Non-pigmented ciliary epithelial cell (primary cell): ENCODE measurements at regions not wholly inside any gene's neighbourhood (a gene's known extent, or its start where the extent isn't known, plus 50 kb on each side); places are given as distances from the start of the nearest gene placed in this dataset.
A peak's percentile ranks its signal among the peaks of the same experiment; 100 is the strongest.

Source experiments
- DNase-seq: peaks from one replicate; pipeline ENCODE4 v3.0.0-alpha.2; 2010; ENCODE audit warnings: low read depth

DNA sequence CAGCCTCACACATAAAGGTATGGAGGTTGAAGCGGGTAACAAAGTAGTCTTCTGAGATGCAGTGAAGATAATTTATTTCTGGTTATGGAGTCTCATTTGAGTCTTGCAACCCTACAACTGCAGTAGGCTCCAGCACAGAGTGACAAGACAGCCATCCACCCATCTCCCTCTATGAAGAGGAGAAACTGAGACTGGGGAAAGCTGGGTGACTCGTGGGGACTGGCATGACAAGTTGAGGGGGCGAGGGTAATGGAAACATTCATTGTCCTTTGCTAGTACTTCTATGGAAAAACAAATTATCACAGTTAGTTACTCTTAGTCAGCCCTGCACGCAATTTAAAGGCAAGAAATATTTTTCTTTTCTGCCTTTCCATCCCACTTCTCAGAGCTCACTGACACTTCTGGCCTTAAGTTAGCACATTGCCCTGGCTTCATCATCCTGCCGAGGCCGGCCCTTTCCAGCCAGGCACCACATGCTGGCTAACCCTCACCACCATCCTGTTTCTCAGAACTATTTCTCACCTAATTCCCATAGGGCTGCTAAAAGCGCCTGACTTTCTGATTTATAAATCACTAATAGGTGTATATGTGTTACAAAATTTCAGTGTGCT lies 361.1 kb downstream of the ETS1 start:
- no peak for DNase-seq

DNA sequence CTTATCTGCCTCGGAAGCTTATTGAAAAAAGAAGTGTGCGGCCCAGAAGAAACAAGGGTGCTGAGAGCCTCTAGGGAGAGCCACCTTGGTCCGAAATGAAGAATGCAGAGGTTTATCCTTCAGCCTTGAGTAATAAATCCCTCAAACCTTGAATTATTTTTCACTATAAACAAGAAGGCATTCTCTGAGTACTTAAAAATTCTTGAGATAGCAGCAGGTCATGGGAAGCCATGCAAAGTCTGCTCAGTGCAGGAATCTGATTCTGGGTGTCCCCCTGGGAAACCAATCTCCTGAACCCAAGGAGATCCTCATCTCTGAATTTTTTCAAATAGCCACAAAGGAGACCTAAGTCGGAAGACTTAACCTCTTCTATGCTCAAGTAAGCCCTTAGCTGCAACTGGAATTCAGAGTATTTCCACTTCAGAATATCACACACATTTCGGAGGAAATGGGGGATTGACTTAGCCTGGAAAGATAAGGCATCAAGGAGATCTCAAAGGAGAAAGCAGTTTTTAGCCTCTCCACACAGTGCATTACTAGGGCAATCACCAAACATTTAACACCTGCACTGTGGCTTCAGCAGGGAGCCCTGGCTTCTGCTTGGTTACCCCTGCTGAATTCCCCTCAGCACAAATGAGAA lies 365.0 kb downstream of the ETS1 start:
- no peak for DNase-seq

DNA sequence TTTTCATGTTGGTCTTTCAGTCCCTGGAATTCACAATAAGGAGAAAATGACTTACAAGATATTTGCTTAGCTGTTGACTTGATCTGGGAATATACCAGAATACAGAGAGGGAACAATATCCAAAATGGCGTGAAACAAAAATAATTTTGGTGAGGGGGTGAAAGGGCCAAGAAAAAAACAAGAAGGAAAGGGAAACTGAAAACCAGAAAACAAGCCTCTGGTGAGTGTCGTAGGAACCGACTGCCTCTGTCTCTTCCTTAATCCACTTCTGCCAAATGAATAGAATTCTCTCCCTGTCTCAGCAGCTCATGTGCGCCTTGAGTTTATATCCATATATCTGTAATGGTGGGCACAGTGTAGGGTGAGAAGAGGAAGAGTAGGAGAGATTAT lies 367.6 kb downstream of the ETS1 start:
- no peak for DNase-seq

DNA sequence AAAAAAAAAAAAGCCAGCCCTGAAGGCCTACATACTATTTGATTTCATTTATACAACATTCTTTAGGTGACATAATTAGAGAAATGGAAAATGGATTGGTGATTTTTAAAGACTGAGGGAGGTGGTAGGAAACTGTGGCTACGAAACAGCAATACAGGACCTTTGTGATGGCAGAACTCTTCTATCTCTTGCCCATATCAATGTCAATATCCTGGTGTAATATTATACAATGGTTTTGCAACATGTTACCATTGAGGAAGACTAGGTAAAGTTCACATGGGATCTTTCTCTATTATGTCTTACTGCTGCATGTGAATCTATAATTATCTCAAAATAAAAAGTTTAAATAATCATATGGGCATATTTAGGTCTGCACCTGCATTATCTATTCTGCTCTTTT lies 371.2 kb downstream of the ETS1 start:
- no peak for DNase-seq

DNA sequence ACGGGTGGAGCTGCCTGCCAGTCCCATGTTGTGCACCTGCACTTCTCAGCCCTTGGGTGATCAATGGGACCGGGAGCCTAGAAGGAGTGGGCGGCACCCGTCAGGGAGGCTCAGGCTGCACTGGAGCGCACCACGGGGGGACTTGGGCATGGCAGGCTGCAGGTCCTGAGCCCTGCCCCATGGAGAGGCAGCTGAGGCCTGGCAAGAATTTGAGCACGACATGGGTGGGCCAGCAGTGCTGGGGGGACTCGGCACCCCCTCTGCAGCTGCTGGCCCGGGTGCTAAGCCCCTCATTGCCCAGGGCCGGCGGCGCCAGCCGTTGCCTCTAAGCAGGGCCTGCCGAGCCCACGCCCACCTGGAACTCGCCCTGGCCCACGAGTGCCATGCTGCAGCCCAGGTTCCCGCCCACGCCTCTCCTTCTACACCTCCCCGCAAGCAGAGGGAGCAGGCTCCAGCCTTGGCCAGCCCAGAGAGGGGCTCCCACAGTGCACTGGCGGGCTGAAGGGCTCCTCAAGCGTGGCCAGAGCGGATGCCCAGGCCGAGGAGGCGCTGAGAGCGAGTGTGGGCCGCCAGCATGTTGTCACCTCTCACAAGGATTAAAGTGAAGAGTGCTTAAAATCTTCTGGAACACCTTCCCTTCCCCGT lies 372.0 kb downstream of the ETS1 start:
- DNase-seq: no peak

DNA sequence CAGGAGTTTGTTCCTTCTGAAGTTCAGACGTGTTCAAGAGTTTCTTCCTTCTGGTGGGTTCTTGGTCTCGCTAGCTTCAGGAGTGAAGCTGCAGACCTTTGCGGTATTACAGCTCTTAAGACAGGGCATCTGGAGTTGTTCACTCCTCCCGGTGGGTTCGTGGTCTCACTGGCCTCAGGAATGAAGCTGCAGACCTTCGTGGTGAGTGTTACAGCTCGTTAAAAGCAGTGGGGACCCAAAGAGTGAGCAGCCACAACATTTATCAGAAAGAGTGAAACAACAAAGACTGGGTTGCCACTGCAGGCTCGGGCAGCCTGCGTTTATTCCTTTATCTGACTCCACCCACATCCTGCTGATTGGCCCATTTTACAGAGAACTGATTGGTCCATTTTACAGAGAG lies 373.1 kb downstream of the ETS1 start:
- DNase-seq: no peak

DNA sequence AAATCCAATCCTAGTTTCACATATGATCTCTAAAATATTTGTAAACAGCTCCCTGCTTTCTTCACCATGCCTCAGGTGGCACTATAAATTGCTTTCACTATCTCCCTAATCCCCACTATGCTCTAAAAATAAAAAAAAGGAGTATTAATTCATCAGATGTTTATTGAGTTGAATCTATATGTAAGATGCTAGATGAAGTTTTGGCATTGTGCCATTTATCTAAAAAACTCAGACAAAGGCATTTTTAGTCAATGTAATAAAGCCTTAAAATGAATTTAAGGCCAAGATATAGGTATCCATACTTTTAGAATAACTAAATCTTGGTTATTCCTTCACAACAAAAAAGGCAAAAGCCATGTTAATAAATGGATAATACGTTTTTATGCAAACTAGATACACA lies 373.9 kb downstream of the ETS1 start:
- no peak for DNase-seq

DNA sequence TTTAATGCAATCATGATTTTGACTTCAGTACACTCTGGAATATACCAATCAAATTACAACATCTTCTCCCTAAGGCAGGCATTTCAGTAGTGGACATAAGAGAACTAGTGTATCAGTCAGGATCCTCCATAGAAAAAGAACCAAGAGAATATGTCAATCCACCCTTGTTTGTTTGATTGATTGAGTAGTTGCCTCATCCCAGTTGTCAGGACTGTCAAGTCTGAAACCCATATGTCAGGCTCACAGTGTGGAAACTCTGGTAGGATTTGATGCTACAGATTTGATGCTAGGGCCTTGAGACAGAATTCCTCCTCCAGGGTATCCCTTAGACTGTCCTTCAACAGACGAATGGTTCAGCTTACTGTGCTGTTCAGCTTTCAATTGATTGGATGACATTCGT lies 375.0 kb downstream of the ETS1 start:
- no peak for DNase-seq

DNA sequence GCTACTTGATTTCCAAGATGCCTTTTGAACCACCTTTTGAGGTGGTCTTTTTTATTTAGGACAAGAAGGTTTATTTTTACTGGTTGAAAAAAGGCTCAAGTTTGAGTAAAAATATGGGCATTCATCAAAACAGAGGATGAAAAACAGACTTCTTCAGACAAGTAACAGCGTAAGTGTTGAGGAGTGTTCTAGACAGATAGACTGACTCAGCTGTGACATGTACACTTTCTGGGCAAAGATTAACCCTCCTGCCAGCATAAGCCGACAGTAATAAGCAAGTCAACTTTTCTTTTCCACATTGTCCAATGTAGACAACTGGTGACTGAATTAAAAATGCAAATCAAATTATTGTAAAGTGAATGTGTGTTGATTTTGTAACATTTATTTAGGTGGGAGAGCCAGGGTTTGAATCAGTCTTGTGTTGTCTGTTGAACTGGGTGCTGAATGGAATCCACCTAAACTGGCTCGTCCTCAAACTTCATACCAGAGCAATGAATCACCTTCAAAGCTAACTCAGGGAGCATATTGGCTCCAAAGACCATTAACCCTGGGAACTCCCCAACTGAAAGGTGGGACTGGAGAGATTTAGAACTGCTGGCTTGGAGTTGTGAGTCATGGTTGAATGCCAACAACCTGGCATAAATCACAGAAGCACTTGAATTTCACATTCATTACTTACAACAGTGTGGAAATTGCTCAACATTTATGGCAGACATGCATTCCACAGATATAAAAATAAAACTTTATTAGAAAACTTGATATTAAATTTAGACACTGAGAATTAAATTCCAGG lies 377.0 kb downstream of the ETS1 start:
- peak; percentile 94 for DNase-seq

DNA sequence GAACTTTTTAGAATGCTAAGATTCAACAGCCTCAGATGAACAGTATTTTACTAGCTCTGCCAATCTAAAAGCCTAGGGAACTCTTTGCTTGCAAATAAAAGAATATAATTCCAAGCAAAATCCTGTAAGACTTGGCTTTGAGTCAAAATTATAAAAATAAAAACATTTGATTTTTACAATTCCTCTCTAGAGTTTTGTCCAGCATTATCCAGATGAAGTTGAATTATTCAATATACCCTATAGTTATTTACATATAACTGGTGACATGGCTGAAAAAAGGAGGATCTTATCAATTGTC lies 378.3 kb downstream of the ETS1 start:
- no peak for DNase-seq

DNA sequence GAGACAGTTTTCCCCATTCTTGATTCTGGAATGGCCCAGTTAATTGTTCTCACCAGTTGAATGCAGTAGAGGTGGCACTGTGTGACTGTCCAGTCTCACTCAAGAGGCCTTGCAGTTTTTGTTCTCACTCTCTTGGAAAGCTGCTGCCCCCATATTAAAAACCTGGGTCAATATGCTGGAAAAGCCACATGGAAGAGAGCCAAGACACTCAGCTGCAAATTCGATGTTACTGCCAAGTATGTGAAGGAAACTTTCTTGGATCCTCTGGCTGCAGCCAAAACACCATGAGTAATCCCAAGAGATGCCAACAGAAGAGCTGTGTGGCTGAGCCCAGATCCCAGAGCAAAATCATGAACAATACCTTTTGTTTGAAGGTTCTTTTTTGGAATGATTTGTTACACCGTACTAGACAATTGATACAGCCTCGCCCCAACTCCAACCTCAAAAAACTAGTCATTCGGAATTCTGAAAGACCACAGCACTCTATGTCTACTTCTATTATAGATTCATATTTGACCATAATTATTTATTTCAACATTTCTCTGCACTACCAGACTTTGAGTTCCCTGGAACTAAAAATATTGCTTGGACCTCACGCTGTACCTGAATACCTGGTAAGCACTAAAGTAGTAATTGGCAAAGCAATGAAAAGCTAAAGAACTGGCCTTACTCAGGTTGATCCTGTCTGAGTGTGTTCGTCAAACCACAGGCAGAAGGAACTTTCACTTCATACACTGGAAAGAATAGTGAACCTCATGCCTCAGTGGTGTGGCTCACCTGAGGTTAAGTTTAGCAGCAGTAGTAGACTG lies 378.8 kb downstream of the ETS1 start:
- peak; percentile 85 for DNase-seq

DNA sequence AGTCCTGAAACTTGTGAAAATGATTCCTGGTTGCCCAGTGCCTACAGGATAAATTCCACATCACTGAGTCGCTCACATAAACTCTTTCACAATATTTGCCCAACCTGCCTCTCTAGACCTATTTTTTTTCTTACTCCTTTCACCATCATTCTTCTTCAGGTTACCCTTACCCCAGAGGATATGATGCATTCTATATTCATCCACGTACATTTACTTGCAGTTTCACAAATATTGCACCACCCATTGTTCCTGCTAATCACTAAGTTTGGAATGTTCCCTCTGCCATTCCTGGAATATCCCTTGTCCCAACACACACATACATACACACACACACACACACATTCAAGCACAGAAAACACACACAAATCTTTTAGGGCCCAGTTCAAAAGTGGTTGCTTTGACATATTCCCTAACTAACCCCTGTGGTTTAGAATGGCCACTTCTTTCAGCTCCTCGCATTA lies 379.5 kb downstream of the ETS1 start:
- peak; percentile 91 for DNase-seq

DNA sequence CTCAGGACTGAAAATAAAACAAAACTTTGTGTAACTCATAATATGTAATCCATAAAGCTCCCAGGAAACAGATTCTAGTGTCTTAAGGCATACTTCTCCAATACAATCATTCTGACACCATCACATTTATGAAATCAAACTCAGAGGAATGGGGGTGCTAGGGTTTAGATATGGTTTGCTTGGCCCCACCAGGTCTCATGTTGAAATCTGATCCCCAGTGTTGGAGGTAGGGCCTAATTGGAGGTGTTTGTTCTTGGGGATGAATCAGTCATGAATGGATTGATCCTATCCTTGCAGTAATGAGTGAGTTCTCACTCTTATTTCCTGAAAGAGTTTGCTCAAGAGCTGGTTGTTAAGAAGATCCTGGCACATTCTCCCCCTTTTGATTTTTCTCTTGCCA lies 380.9 kb downstream of the ETS1 start:
- DNase-seq: no peak

DNA sequence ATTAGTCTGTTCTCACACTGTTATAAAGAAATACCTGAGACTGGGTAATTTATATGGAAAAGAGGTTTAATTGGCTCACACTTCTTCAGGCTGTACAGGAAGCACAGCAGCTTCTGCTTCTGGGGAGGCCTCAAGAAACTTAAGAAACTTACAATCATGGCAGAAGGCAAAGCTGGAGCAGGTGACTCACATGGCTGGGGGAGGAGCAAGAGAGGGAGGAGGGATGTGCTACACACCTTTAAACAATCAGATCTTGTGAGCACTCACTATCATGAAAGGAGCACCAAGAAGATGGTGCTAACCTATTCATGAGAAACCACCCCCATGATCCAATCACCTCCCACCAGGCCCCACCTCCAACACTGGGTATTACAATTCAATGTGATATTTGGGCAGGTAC lies 381.6 kb downstream of the ETS1 start:
- no peak for DNase-seq

DNA sequence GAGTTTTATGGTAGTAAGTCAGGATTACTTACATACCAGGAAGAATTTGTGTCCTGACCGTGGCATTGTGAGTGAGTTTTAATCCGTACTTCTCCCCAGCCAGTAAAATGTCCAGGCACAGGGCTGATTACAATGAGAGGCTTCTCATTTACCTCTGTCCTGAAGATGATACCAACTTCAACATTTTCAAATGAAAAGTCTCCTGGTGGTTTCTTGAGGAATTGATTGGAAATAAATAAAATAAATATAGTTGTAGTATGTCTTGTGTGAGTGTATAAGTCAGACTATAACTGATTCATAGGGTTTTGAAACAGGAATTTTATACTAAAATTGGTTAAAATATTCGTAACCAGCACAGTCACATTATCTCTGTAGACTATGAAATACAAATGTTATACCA lies 382.5 kb downstream of the ETS1 start:
- DNase-seq: no peak

DNA sequence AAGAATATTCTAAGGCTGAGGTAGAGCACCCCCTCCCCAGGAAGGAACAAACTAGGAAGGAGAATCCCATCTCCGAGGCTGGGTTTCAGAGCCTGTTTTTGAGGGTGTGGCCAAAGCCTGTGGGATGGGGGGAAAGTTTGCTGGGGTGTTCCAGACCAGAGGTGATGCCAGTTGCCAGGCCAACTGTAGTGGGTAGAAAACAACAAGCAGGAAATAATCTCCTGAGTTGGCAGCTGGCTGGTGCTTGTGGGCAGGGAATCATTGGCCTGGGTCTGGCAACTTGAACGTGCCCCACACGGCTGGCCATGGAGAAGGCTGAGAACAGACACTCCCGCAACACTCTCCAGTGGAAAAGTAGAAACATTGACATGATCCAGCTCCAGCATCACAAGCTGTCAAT lies 385.6 kb downstream of the ETS1 start:
- no peak for DNase-seq

DNA sequence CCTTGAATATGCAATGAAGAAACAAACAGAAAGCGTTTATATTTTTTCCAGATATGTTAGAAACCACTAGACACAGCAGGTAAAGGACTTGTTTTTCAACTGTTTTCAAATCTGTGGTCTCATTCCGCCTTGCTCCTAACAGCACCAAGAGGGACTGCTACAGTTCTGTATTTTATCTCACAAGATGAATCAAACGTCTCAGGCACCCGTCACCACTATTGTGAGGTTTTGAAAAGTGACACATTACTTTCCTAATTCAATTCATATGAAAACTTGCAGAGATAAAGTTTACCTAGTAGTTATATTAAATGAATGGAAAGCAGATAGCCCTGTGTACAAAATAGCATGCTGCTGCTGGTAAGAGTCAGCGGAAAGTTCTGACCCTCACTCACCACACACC lies 386.3 kb downstream of the ETS1 start:
- DNase-seq: no peak

DNA sequence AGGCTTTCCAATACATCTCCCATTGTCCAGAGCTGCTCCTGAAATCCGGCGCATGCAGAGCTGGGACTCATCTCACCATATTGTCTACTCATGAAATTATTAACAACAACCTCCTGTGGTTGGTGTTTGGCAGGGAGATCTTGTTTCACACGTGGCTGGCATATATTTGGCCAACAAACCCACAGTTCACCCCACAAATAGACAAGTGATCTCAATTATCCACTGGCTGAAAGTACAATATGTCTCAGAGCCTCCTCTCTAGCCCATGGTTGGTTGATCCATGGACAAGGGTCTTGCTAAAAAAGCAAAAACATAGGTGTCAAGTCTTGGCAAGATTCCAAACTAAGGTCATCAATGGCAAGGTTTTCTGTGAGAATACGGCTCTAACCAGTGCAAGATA lies 386.9 kb downstream of the ETS1 start:
- DNase-seq: no peak

DNA sequence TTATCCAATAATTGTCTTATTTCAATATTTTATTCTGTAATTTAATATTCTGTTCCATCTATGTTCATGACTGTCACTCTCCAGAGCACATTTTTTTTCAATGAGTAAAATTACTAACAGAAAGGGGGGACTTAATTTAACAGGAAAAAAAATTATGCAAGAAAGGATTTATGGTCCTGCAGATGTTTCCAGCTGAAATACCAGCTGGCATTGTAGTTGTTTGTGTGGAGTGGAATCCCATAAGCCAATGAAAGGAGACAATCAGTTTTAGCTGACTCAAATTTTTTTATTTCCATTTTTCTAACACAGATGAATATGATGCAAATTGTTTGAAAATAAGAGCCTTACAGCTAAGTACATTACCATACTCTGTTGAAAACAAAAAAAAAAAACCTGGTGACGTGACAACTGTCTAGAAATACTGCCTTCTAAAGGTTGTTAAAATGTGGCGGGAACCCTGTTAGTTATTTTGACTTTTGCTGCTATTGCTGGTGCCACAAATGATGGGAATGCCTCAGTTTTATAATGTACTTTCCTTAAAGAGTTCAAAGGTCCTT lies 389.1 kb downstream of the ETS1 start:
- no peak for DNase-seq

DNA sequence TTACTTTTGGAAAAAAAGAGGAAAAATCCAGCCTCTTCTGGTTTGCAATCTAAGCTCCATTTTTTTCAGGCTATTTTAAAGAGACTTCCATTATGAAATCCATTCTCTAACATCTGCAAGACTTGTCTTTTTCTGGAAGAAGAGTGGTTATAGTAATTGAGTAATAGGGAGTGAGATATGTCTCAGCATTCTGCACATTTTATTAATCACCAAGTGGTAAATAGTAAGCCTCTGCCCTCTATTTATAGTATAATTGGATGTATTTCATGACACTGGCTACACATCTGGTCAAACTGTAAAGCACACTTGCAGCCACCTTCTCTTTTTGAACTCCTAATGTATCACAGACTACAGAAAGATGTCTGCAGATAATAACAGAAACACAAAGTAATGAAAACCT lies 391.1 kb downstream of the ETS1 start:
- DNase-seq: no peak

DNA sequence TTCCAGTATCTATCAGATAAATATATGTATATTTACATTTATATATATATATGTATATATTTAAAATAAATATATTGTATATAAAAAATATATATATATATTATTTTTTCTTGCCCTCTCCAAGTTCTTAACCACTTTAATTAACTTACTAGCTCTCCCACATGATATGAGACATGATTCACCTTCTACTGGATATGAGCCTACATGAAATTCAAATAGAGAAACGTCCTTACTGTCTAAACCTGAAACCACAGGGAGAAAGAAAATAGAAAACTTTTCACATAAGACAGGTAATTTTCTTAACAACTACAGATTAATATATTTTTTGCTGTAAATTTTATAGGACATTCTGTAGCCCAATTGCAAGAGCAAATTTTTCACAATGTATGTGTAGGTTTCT lies 391.6 kb downstream of the ETS1 start:
- no peak for DNase-seq
